Chondrocyte (in vitro differentiated cells): ENCODE measurements at regions not wholly inside any gene's neighbourhood (a gene's known extent, or its start where the extent isn't known, plus 50 kb on each side); places are given as distances from the start of the nearest gene placed in this dataset.

Experiments
- DNase-seq: peaks from one replicate; pipeline ENCODE4 v3.0.0; 2021; ENCODE audit warnings: mixed read lengths, low spot score
- H3K27ac Mint-ChIP-seq: one replicate; pipeline ENCODE4 v1.8.0; 2021; ENCODE audit warnings: mild to moderate bottlenecking, moderate library complexity, mixed read lengths; ENCODE audit not compliant: unreplicated experiment
- H3K27me3 Mint-ChIP-seq: 2 replicates; pipeline ENCODE4 v1.8.0; 2021; ENCODE audit warnings: low read depth, mixed read lengths
- H3K36me3 Mint-ChIP-seq: 2 replicates; pipeline ENCODE4 v1.8.0; 2021; ENCODE audit warnings: low read depth, mixed read lengths
- H3K4me1 Mint-ChIP-seq: 2 replicates; pipeline ENCODE4 v1.8.0; 2021; ENCODE audit warnings: low read depth, mild to moderate bottlenecking, mixed read lengths
- H3K4me3 Mint-ChIP-seq: one replicate; pipeline ENCODE4 v1.8.0; 2021; ENCODE audit warnings: mild to moderate bottlenecking, moderate library complexity, mixed read lengths; ENCODE audit not compliant: unreplicated experiment
- H3K9me3 Mint-ChIP-seq: 2 replicates; pipeline ENCODE4 v1.8.0; 2021; ENCODE audit warnings: low read depth, mixed read lengths
- CTCF ChIP-seq: fragments of 200-600 bp; sonication (generic); IDR thresholded peaks from 2 replicates; pipeline ENCODE4 v1.5.0; 2021; ENCODE audit warnings: antibody characterized with exemption, mild to moderate bottlenecking, moderate library complexity

DNA sequence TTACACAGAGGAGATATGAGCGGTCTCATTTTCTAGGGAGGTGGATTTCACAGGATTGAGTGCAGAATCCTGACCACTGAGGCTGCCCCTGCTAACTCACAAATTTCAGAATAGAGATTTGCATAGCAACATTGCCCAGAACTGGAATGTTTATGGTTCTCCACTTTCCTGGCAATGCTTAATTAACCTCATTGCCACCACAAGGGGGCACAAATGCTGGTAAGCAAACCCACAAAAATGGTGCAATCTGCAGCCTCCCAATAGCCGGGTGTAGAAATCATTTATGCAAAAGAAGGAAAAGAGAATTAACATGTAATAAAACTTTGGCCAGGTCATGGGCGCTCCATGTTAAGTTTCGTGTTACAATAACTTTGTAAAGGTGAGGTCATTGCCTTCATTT is 112.4 kb downstream of the CYRIA start:
- DNase-seq = no peak
- Mint-ChIP-seq H3K36me3 (no peaks in the 10 kb centered on the region), H3K27me3 (peaks cover 4% of the 10 kb centered on the region), H3K4me3 (no peak overlapping the region), H3K9me3 (no peaks in the 10 kb centered on the region), H3K4me1 (no peaks in the 10 kb centered on the region), H3K27ac (no peak overlapping the region)
- TF ChIP-seq CTCF = peak; percentile 77

GRCh38 chr2:16552202-16552601 is 113.4 kb downstream of the CYRIA start:
- H3K4me3 Mint-ChIP-seq = no peak overlapping the region
- no peaks in the 10 kb centered on the region for H3K4me1 Mint-ChIP-seq
- no peak for TF ChIP-seq CTCF
- H3K27ac Mint-ChIP-seq = no peak overlapping the region
- H3K36me3 Mint-ChIP-seq = no peaks in the 10 kb centered on the region
- no peaks in the 10 kb centered on the region for H3K9me3 Mint-ChIP-seq
- no peak for DNase-seq
- peaks cover 4% of the 10 kb centered on the region for H3K27me3 Mint-ChIP-seq

GRCh38 chr2:16548036-16548435 is 117.6 kb downstream of the CYRIA start:
- H3K27me3 Mint-ChIP-seq = peaks cover 17% of the 10 kb centered on the region
- no peak overlapping the region for H3K4me3 Mint-ChIP-seq
- H3K4me1 Mint-ChIP-seq = no peaks in the 10 kb centered on the region
- DNase-seq = no peak
- H3K9me3 Mint-ChIP-seq = no peaks in the 10 kb centered on the region
- H3K27ac Mint-ChIP-seq = no peak overlapping the region
- TF ChIP-seq CTCF = no peak
- H3K36me3 Mint-ChIP-seq = no peaks in the 10 kb centered on the region

- Mint-ChIP-seq H3K9me3 (no peaks in the 10 kb centered on the region), H3K4me1 (no peaks in the 10 kb centered on the region)
- no peak for DNase-seq
Observed at GRCh38 chr2:16546128-16546754, 119.4 kb downstream of the CYRIA start.

DNA sequence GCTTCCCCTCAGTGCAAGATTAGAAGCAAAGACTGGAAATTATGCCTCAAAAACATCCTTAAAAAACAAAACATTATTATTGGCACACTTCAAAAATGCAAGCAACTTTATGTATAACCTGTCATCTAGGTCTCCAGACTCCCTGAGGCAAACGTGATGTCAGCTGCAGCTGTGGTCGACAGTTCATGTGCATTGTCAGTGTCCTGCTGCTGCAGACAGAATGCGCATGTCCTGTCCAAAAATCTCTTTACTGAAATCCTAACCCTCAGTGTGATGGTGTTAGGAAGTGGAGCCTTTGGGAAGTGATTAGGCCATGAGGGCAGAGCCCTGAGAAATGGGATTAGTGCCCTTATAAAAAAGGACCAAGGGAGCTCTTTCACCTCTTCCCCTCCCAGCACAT is 126.9 kb downstream of the CYRIA start:
- TF ChIP-seq CTCF = no peak
- no peak overlapping the region for H3K4me3 Mint-ChIP-seq
- no peaks in the 10 kb centered on the region for H3K36me3 Mint-ChIP-seq
- no peaks in the 10 kb centered on the region for H3K9me3 Mint-ChIP-seq
- H3K27ac Mint-ChIP-seq = no peak overlapping the region
- H3K4me1 Mint-ChIP-seq = peaks cover 9% of the 10 kb centered on the region
- no peak for DNase-seq
- H3K27me3 Mint-ChIP-seq = peaks cover 2% of the 10 kb centered on the region

More at GRCh38 chr2:16546128-16546754, 119.4 kb downstream of the CYRIA start:
- no peak for TF ChIP-seq CTCF
- H3K36me3 Mint-ChIP-seq = no peaks in the 10 kb centered on the region
- H3K4me3 Mint-ChIP-seq = no peak overlapping the region
- H3K27me3 Mint-ChIP-seq = peaks cover 18% of the 10 kb centered on the region
- H3K27ac Mint-ChIP-seq = no peak overlapping the region
